SK-N-SH treated with all-trans-retinoic acid at 6 μM for 48 hours (cell line): ENCODE measurements at regions not wholly inside any gene's neighbourhood (a gene's known extent, or its start where the extent isn't known, plus 50 kb on each side); places are given as distances from the start of the nearest gene placed in this dataset.

ENCODE experiments used
- ATAC-seq: fragments of 200-7000 bp; cut with Tn5 transposase; 3 replicates; pipeline ENCODE4 v1.9.1; 2020; ENCODE audit warnings: mild to moderate bottlenecking, moderate library complexity
- BACH2 ChIP-seq: fragments of 250-450 bp; sonication (Bioruptor Pico); IDR thresholded peaks from 2 replicates; pipeline ENCODE4 v1.9.0; 2021; ENCODE audit warnings: mild to moderate bottlenecking, borderline replicate concordance
- CSDC2 ChIP-seq: fragments of 250-450 bp; sonication (Bioruptor Pico); IDR thresholded peaks from 2 replicates; pipeline ENCODE4 v1.5.0; 2020; ENCODE audit warnings: mild to moderate bottlenecking, moderate library complexity
- CSRNP3 ChIP-seq: fragments of 250-450 bp; sonication (Bioruptor Pico); IDR thresholded peaks from 2 replicates; pipeline ENCODE4 v1.5.1; 2021; ENCODE audit warnings: mild to moderate bottlenecking, moderate library complexity
- ESRRG ChIP-seq: fragments of 250-450 bp; sonication (Bioruptor Pico); IDR thresholded peaks from 2 replicates; pipeline ENCODE4 v1.6.1; 2021; ENCODE audit warnings: mild to moderate bottlenecking
- ISL1 ChIP-seq: fragments of 250-450 bp; sonication (Bioruptor Pico); IDR thresholded peaks from 2 replicates; pipeline ENCODE4 v2.1.2; 2022; ENCODE audit warnings: mild to moderate bottlenecking, moderate library complexity
- OSR1 ChIP-seq: fragments of 250-450 bp; sonication (Bioruptor Pico); IDR thresholded peaks from 2 replicates; pipeline ENCODE4 v1.8.0; 2022; ENCODE audit warnings: moderate library complexity, mild to moderate bottlenecking, inconsistent platforms
- PATZ1 ChIP-seq: fragments of 250-450 bp; sonication (Bioruptor Pico); IDR thresholded peaks from 2 replicates; pipeline ENCODE4 v1.8.0; 2020; ENCODE audit warnings: mild to moderate bottlenecking, moderate library complexity, borderline replicate concordance
- POU6F1 ChIP-seq: fragments of 250-450 bp; sonication (Bioruptor Pico); IDR thresholded peaks from 2 replicates; pipeline ENCODE4 v1.8.0; 2021; ENCODE audit warnings: low read depth, mild to moderate bottlenecking, moderate library complexity, borderline replicate concordance
- PPARA ChIP-seq: fragments of 250-450 bp; sonication (Bioruptor Pico); IDR thresholded peaks from 2 replicates; pipeline ENCODE4 v1.5.0; 2020; ENCODE audit warnings: mild to moderate bottlenecking, borderline replicate concordance
- SNAI2 ChIP-seq: fragments of 250-450 bp; sonication (Bioruptor Pico); IDR thresholded peaks from 2 replicates; pipeline ENCODE4 v1.5.0; 2020; ENCODE audit warnings: mild to moderate bottlenecking, moderate library complexity
- TCF4 ChIP-seq: fragments of 250-450 bp; sonication (Bioruptor Pico); IDR thresholded peaks from 2 replicates; pipeline ENCODE4 v1.8.0; 2021; ENCODE audit warnings: mild to moderate bottlenecking, moderate library complexity, borderline replicate concordance
- TSHZ2 ChIP-seq: fragments of 250-450 bp; sonication (Bioruptor Pico); IDR thresholded peaks from 2 replicates; pipeline ENCODE4 v1.5.0; 2020; ENCODE audit warnings: mild to moderate bottlenecking, moderate library complexity
- ZC3H10 ChIP-seq: fragments of 250-450 bp; sonication (Bioruptor Pico); IDR thresholded peaks from 2 replicates; pipeline ENCODE4 v1.5.1; 2021; ENCODE audit warnings: mild to moderate bottlenecking, moderate library complexity
- ZFP3 ChIP-seq: fragments of 250-450 bp; sonication (Bioruptor Pico); IDR thresholded peaks from 2 replicates; pipeline ENCODE4 v1.5.0; 2020; ENCODE audit warnings: mild to moderate bottlenecking, moderate library complexity
- ZFP30 ChIP-seq: fragments of 450-650 bp; formaldehyde crosslinking; IDR thresholded peaks from 2 replicates; pipeline ENCODE4 v1.5.0; 2022; ENCODE audit warnings: mild to moderate bottlenecking, moderate library complexity
- ZNF565 ChIP-seq: fragments of 450-650 bp; formaldehyde crosslinking; conservative IDR thresholded peaks from 2 replicates; pipeline ENCODE4 v1.5.0; 2020; ENCODE audit warnings: low read depth, mild to moderate bottlenecking, moderate library complexity
- ZNF70 ChIP-seq: fragments of 450-650 bp; formaldehyde crosslinking; IDR thresholded peaks from 2 replicates; pipeline ENCODE4 v1.5.0; 2020; ENCODE audit warnings: mild to moderate bottlenecking, moderate library complexity
- TF ChIP-seq, protein P1 (sequence below): fragments of 250-450 bp; sonication (Bioruptor Pico); IDR thresholded peaks from 2 replicates; pipeline ENCODE4 v1.5.1; 2020; ENCODE audit warnings: low read depth, mild to moderate bottlenecking, moderate library complexity

GRCh38 chr14:82913396-82913795 lies 1379.7 kb upstream of the SEL1L start (continued):
- TF ChIP-seq PATZ1 (CRISPR knock-in tag) (no peak), ZFP3 (CRISPR knock-in tag) (no peak), TCF4 (CRISPR knock-in tag) (no peak), TSHZ2 (CRISPR knock-in tag) (no peak), ESRRG (CRISPR knock-in tag) (no peak), SNAI2 (CRISPR knock-in tag) (no peak), ZC3H10 (CRISPR knock-in tag) (no peak), CSDC2 (CRISPR knock-in tag) (no peak)
- TF ChIP-seq, all 23 proteins: peak for 0

DNA sequence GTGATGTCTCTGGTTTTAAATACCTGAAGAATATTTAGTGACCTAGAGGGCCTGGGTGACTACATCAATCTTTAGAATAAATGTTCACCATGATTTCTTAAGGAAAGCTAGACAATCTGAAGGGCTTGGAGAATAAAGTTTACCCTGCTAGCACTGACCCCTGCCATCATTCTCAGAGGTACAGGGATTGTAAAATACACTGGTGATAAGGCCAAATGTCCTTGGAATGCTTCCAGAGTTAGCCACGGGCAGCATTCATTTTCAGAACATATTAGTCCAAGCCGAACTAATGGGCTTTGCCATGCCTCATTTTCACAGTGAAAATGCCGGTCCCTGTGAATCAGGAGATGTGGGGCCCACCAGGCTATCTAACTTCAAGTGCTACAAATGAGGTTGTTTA lies 1381.7 kb upstream of the SEL1L start:
- ATAC-seq: no peak
- TF ChIP-seq, protein P1, sequence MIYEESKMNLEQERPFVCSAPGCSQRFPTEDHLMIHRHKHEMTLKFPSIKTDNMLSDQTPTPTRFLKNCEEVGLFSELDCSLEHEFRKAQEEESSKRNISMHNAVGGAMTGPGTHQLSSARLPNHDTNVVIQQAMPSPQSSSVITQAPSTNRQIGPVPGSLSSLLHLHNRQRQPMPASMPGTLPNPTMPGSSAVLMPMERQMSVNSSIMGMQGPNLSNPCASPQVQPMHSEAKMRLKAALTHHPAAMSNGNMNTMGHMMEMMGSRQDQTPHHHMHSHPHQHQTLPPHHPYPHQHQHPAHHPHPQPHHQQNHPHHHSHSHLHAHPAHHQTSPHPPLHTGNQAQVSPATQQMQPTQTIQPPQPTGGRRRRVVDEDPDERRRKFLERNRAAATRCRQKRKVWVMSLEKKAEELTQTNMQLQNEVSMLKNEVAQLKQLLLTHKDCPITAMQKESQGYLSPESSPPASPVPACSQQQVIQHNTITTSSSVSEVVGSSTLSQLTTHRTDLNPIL (CRISPR knock-in tag): no peak
- TF ChIP-seq BACH2 (CRISPR knock-in tag) (no peak), POU6F1 (CRISPR knock-in tag) (no peak), ZNF70 (CRISPR knock-in tag) (no peak), ZFP30 (no peak), ZNF565 (CRISPR knock-in tag) (no peak), OSR1 (CRISPR knock-in tag) (no peak), TCF4 (CRISPR knock-in tag) (no peak), ISL1 (CRISPR knock-in tag) (no peak), ZFP3 (CRISPR knock-in tag) (no peak), ESRRG (CRISPR knock-in tag) (no peak), PPARA (CRISPR knock-in tag) (no peak), TSHZ2 (CRISPR knock-in tag) (no peak), CSRNP3 (CRISPR knock-in tag) (no peak), ZC3H10 (CRISPR knock-in tag) (no peak), CSDC2 (CRISPR knock-in tag) (no peak)
